Rectal smooth muscle tissue (tissue), 1 donor: ENCODE measurements at regions not wholly inside any gene's neighbourhood (a gene's known extent, or its start where the extent isn't known, plus 50 kb on each side); places are given as distances from the start of the nearest gene placed in this dataset.

Experiments used
- H3K27ac ChIP-seq: one replicate; pipeline ENCODE4 v1.7.0; 2013; ENCODE audit warnings: low read depth, low read length, inconsistent platforms
- H3K27me3 ChIP-seq: one replicate; pipeline ENCODE4 v1.7.0; 2013; ENCODE audit warnings: low read length; ENCODE audit not compliant: control insufficient read depth, insufficient read depth
- H3K36me3 ChIP-seq: one replicate; pipeline ENCODE4 v1.7.0; 2013; ENCODE audit warnings: low read length; ENCODE audit not compliant: control insufficient read depth, insufficient read depth
- H3K4me1 ChIP-seq: one replicate; pipeline ENCODE4 v1.7.0; 2013; ENCODE audit warnings: low read length; ENCODE audit not compliant: control insufficient read depth, insufficient read depth
- H3K4me3 ChIP-seq: one replicate; pipeline ENCODE4 v1.7.0; 2013; ENCODE audit warnings: low read length
- H3K9ac ChIP-seq: one replicate; pipeline ENCODE4 v1.7.0; 2013; ENCODE audit warnings: low read length

GRCh38 chr1:222865718-222866117 is 50.9 kb downstream of the DISP1 start:
- Histone ChIP-seq H3K27me3 (no peaks in the 10 kb centered on the region), H3K36me3 (no peaks in the 10 kb centered on the region), H3K27ac (no peak overlapping the region), H3K9ac (no peak overlapping the region), H3K4me1 (no peaks in the 10 kb centered on the region), H3K4me3 (no peak overlapping the region)

GRCh38 chr1:222867316-222867715 is 52.5 kb downstream of the DISP1 start:
- H3K4me1 ChIP-seq = no peaks in the 10 kb centered on the region
- H3K36me3 ChIP-seq = no peaks in the 10 kb centered on the region
- H3K27ac ChIP-seq = no peak overlapping the region
- no peak overlapping the region for H3K9ac ChIP-seq
- H3K4me3 ChIP-seq = no peak overlapping the region
- H3K27me3 ChIP-seq = no peaks in the 10 kb centered on the region

GRCh38 chr1:222876182-222876581 is 61.3 kb downstream of the DISP1 start:
- H3K4me1 ChIP-seq = no peaks in the 10 kb centered on the region

GRCh38 chr1:222877854-222878253 is 63.0 kb downstream of the DISP1 start:
- no peak overlapping the region for H3K4me3 ChIP-seq

More at GRCh38 chr1:222876182-222876581, 61.3 kb downstream of the DISP1 start:
- no peak overlapping the region for H3K27ac ChIP-seq
- H3K27me3 ChIP-seq = no peaks in the 10 kb centered on the region
- H3K4me3 ChIP-seq = no peak overlapping the region
- no peaks in the 10 kb centered on the region for H3K36me3 ChIP-seq
- no peak overlapping the region for H3K9ac ChIP-seq

GRCh38 chr1:222880587-222880986 is 65.7 kb downstream of the DISP1 start:
- Histone ChIP-seq H3K36me3 (no peaks in the 10 kb centered on the region), H3K4me1 (no peaks in the 10 kb centered on the region), H3K4me3 (no peak overlapping the region), H3K27me3 (no peaks in the 10 kb centered on the region), H3K9ac (no peak overlapping the region), H3K27ac (no peak overlapping the region)

More at GRCh38 chr1:222877854-222878253, 63.0 kb downstream of the DISP1 start:
- Histone ChIP-seq H3K27ac (no peak overlapping the region), H3K4me1 (no peaks in the 10 kb centered on the region), H3K9ac (no peak overlapping the region), H3K27me3 (no peaks in the 10 kb centered on the region), H3K36me3 (no peaks in the 10 kb centered on the region)

- no peaks in the 10 kb centered on the region for H3K4me1 ChIP-seq
- H3K27ac ChIP-seq = no peak overlapping the region
- H3K27me3 ChIP-seq = no peaks in the 10 kb centered on the region
- H3K9ac ChIP-seq = no peak overlapping the region
- H3K4me3 ChIP-seq = no peak overlapping the region
- no peaks in the 10 kb centered on the region for H3K36me3 ChIP-seq
Measured at GRCh38 chr1:222886194-222886854, 71.5 kb downstream of the DISP1 start.

GRCh38 chr1:222886878-222887351 is 72.1 kb downstream of the DISP1 start:
- Histone ChIP-seq H3K4me3 (no peak overlapping the region), H3K36me3 (no peaks in the 10 kb centered on the region), H3K9ac (no peak overlapping the region), H3K27ac (no peak overlapping the region), H3K4me1 (no peaks in the 10 kb centered on the region), H3K27me3 (no peaks in the 10 kb centered on the region)

GRCh38 chr1:222889440-222889839 is 74.6 kb downstream of the DISP1 start:
- Histone ChIP-seq H3K4me3 (no peak overlapping the region), H3K4me1 (no peaks in the 10 kb centered on the region), H3K36me3 (no peaks in the 10 kb centered on the region), H3K9ac (no peak overlapping the region), H3K27ac (no peak overlapping the region), H3K27me3 (no peaks in the 10 kb centered on the region)

- no peaks in the 10 kb centered on the region for H3K27me3 ChIP-seq
- no peak overlapping the region for H3K9ac ChIP-seq
- no peak overlapping the region for H3K27ac ChIP-seq
- H3K4me1 ChIP-seq = no peaks in the 10 kb centered on the region
- H3K36me3 ChIP-seq = no peaks in the 10 kb centered on the region
- H3K4me3 ChIP-seq = no peak overlapping the region
Measured at GRCh38 chr1:222890716-222891115, 75.9 kb downstream of the DISP1 start.

GRCh38 chr1:222891578-222891977 is 76.7 kb downstream of the DISP1 start:
- Histone ChIP-seq H3K9ac (no peak overlapping the region), H3K4me3 (no peak overlapping the region), H3K36me3 (no peaks in the 10 kb centered on the region), H3K4me1 (peaks cover under 1% of the 10 kb centered on the region), H3K27me3 (no peaks in the 10 kb centered on the region), H3K27ac (no peak overlapping the region)

GRCh38 chr1:222892137-222892769 is 77.4 kb downstream of the DISP1 start:
- no peak overlapping the region for H3K27ac ChIP-seq
- no peaks in the 10 kb centered on the region for H3K36me3 ChIP-seq
- H3K27me3 ChIP-seq = no peaks in the 10 kb centered on the region
- no peak overlapping the region for H3K9ac ChIP-seq
- H3K4me1 ChIP-seq = peaks cover 6% of the 10 kb centered on the region
- H3K4me3 ChIP-seq = no peak overlapping the region

GRCh38 chr1:222893255-222893654 is 78.4 kb downstream of the DISP1 start:
- Histone ChIP-seq H3K27me3 (no peaks in the 10 kb centered on the region), H3K9ac (no peak overlapping the region), H3K4me1 (peaks cover 6% of the 10 kb centered on the region), H3K27ac (no peak overlapping the region), H3K4me3 (no peak overlapping the region), H3K36me3 (no peaks in the 10 kb centered on the region)

- no peaks in the 10 kb centered on the region for H3K36me3 ChIP-seq
- H3K4me1 ChIP-seq = peaks cover 6% of the 10 kb centered on the region
- H3K27me3 ChIP-seq = no peaks in the 10 kb centered on the region
- H3K4me3 ChIP-seq = no peak overlapping the region
- H3K27ac ChIP-seq = no peak overlapping the region
- no peak overlapping the region for H3K9ac ChIP-seq
Measured at GRCh38 chr1:222894331-222894730, 79.5 kb downstream of the DISP1 start.
